SK-N-MC (cell line): ENCODE measurements at regions not wholly inside any gene's neighbourhood (a gene's known extent, or its start where the extent isn't known, plus 50 kb on each side); places are given as distances from the start of the nearest gene placed in this dataset.

Source experiments
- EZH2 ChIP-seq: fragments of 200-600 bp; sonication (generic); IDR thresholded peaks from one replicate; pipeline ENCODE4 v1.6.1; 2017; ENCODE audit warnings: antibody characterized with exemption
- FOXP2 ChIP-seq: optimal IDR thresholded peaks from 2 replicates; pipeline ENCODE3; 2011; ENCODE audit warnings: mild to moderate bottlenecking, moderate library complexity; ENCODE audit not compliant: insufficient read depth; ENCODE audit errors: extremely low read length, control extremely low read depth
- POLR2AphosphoS5 ChIP-seq: IDR thresholded peaks from 2 replicates; pipeline ENCODE4 v1.6.1; 2012; ENCODE audit warnings: mild to moderate bottlenecking, low read depth, low read length, borderline replicate concordance

- TF ChIP-seq EZH2 (no peak), POLR2AphosphoS5 (no peak), FOXP2 (no peak)
Measured at GRCh38 chrX:6640727-6641126, 105.8 kb upstream of the VCX3A start.
